Panc1 (cell line): ENCODE measurements at regions not wholly inside any gene's neighbourhood (a gene's known extent, or its start where the extent isn't known, plus 50 kb on each side); places are given as distances from the start of the nearest gene placed in this dataset.

Experiments
- ATAC-seq: fragments of 200-7000 bp; cut with Tn5 transposase; 2 replicates; pipeline ENCODE4 v1.9.1; 2020; ENCODE audit warnings: mild to moderate bottlenecking, moderate library complexity
- BruUV-seq: library from RNA; stranded (reverse); fragments of 400-500 nt; replicated peaks from 2 replicates; lab custom pipeline; 2021; lab: Mats Ljungman, UMichigan
- CTCF ChIA-PET: fragments of 300-600 bp; sonication (Branson Sonifier 250); formaldehyde crosslinking; loops from one replicate; lab custom pipeline; 2022; ENCODE audit warnings: antibody characterized with exemption; lab: Charles Lee
- POLR2A ChIA-PET: fragments of 300-600 bp; sonication (Branson Sonifier 250); formaldehyde crosslinking; loops from one replicate; lab custom pipeline; 2022; ENCODE audit warnings: antibody characterized with exemption; lab: Charles Lee
- DNase-seq: peaks from one replicate; pipeline ENCODE4 v3.0.0-alpha.2; 2010; ENCODE audit warnings: low read depth, low spot score
- H3K27ac ChIP-seq: 2 replicates; pipeline ENCODE4 v1.5.1; 2011; ENCODE audit warnings: mild to moderate bottlenecking, low read length, inconsistent platforms
- H3K27me3 ChIP-seq: fragments of 200-500 bp; sonication (Bioruptor generic); 2 replicates; pipeline ENCODE4 v1.6.0; 2014; ENCODE audit warnings: low read length, inconsistent platforms; ENCODE audit not compliant: control insufficient read depth, insufficient read depth
- H3K36me3 ChIP-seq: fragments of 200-500 bp; sonication (Bioruptor generic); 2 replicates; pipeline ENCODE4 v1.5.1; 2014; ENCODE audit warnings: inconsistent platforms, mild to moderate bottlenecking, low read length, moderate library complexity; ENCODE audit not compliant: control insufficient read depth, insufficient read depth
- H3K4me1 ChIP-seq: 2 replicates; pipeline ENCODE4 v1.5.1; 2011; ENCODE audit warnings: inconsistent platforms, mild to moderate bottlenecking, low read length, moderate library complexity; ENCODE audit not compliant: control insufficient read depth, insufficient read depth
- H3K4me3 ChIP-seq, 2 experiments: 2 replicates each; pipeline ENCODE4 v1.5.1; 2011 to 2012; ENCODE audit warnings: low read depth in 2 of 2, low read length in 2 of 2, mild to moderate bottlenecking in 2 of 2, inconsistent platforms in 1 of 2, moderate library complexity in 1 of 2
- H3K9me3 ChIP-seq: fragments of 200-500 bp; sonication (Bioruptor generic); 2 replicates; pipeline ENCODE4 v1.5.1; 2014; ENCODE audit warnings: low read depth, mild to moderate bottlenecking, inconsistent platforms, low read length, moderate library complexity; ENCODE audit not compliant: control insufficient read depth, insufficient read depth
- CTCF ChIP-seq: fragments of 450-650 bp; IDR thresholded peaks from 2 replicates; pipeline ENCODE4 v1.5.1; 2017; ENCODE audit warnings: mild to moderate bottlenecking
- POLR2AphosphoS5 ChIP-seq: IDR thresholded peaks from 2 replicates; pipeline ENCODE4 v1.6.1; 2012; ENCODE audit warnings: mild to moderate bottlenecking, low read depth, low read length, moderate library complexity
- REST ChIP-seq, 2 experiments: IDR thresholded peaks; 2 replicates each; pipeline ENCODE4 v1.6.1; 2011 to 2012; ENCODE audit warnings: low read depth in 2 of 2, control low read depth in 1 of 2, low read length in 1 of 2, mild to moderate bottlenecking in 1 of 2, moderate library complexity in 1 of 2; ENCODE audit not compliant: insufficient read depth in 1 of 2
- SIN3A ChIP-seq: IDR thresholded peaks from 2 replicates; pipeline ENCODE4 v1.6.1; 2012; ENCODE audit warnings: low read depth, mild to moderate bottlenecking, low read length, moderate library complexity, borderline replicate concordance; ENCODE audit not compliant: insufficient read depth
- TCF7L2 ChIP-seq: IDR thresholded peaks from 2 replicates; pipeline ENCODE4 v1.6.1; 2011; ENCODE audit warnings: mild to moderate bottlenecking, low read depth, low read length, inconsistent platforms
- in situ Hi-C: cut with HindIII; loops from 2 replicates; pipeline ENCODE4 v1.10.0; 2016; ENCODE audit warnings: low sequenced_read_pairs, low pct_unique_long_range_greater_than_20kb
- intact Hi-C: fragments of 100-400 bp; cut with micrococcal nuclease; formaldehyde crosslinking; loops from one replicate; pipeline ENCODE4 v1.10.0; 2022; ENCODE audit not compliant: unreplicated experiment

GRCh38 chr13:90118467-90119071, 1228.9 kb upstream of the MIR17HG start:
- POLR2A ChIA-PET, result no interaction called here
- no peak overlapping the region for H3K27ac ChIP-seq
- no peak overlapping the region for H3K4me3 ChIP-seq
- H3K36me3 ChIP-seq, result no peaks in the 10 kb centered on the region
- CTCF ChIA-PET, result no interaction called here
- in situ Hi-C loops, result no loop called here
- TF ChIP-seq SIN3A (no peak), CTCF (no peak), TCF7L2 (no peak), POLR2AphosphoS5 (no peak), REST (IDR thresholded peaks at IDR 0.05; ENCODE audit: insufficient read depth in 1 of 2, low read depth in 2 of 2, low read length in 1 of 2) (no peak)
- ATAC-seq (no peak), DNase-seq (no peak)
- no peaks in the 10 kb centered on the region for H3K4me1 ChIP-seq
- H3K9me3 ChIP-seq, result no peaks in the 10 kb centered on the region
- H3K27me3 ChIP-seq, result no peaks in the 10 kb centered on the region
- intact Hi-C loops, result no loop called here
- BruUV-seq, result no TSS peak

- CTCF ChIA-PET, result no interaction called here
- POLR2A ChIA-PET, result no interaction called here
- Histone ChIP-seq H3K4me3 (no peak overlapping the region), H3K4me1 (no peaks in the 10 kb centered on the region), H3K27me3 (no peaks in the 10 kb centered on the region), H3K9me3 (no peaks in the 10 kb centered on the region), H3K36me3 (no peaks in the 10 kb centered on the region), H3K27ac (no peak overlapping the region)
- no TSS peak for BruUV-seq
- intact Hi-C loops, result no loop called here
- DNase-seq, result no peak
- no peak for ATAC-seq
- in situ Hi-C loops, result no loop called here
- TF ChIP-seq REST (IDR thresholded peaks at IDR 0.05; ENCODE audit: insufficient read depth in 1 of 2, low read depth in 2 of 2, low read length in 1 of 2) (no peak), TCF7L2 (no peak), CTCF (no peak), POLR2AphosphoS5 (no peak), SIN3A (no peak)
Observed at GRCh38 chr13:90120026-90120425, 1227.5 kb upstream of the MIR17HG start.
